Forelimb muscle (tissue), 1 donor: ENCODE measurements at regions not wholly inside any gene's neighbourhood (a gene's known extent, or its start where the extent isn't known, plus 50 kb on each side); places are given as distances from the start of the nearest gene placed in this dataset.

Source experiments
- DNase-seq: peaks from one replicate; pipeline ENCODE4 v3.0.0-alpha.2; 2013; ENCODE audit warnings: low read depth

DNA sequence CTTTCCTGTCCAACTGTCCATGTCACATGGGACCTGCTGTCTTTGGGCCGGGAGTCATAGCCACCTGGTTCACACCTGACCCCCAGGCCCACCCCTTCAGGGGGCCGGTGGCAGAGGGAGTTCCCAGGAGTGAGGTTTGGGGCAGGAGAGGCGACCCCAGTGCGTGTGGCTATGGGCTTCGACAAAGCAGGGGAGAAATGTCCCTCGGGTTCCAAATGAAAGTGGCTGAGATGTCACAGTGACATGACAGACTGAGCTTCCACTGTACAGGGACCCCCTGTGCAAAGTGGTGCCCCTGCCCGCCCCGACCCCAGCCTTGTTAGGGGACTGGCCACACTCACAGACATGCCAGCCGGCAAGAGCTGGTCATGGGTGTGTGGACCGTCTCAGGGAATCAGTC is 1297.0 kb downstream of the BRD1 start:
- no peak for DNase-seq

DNA sequence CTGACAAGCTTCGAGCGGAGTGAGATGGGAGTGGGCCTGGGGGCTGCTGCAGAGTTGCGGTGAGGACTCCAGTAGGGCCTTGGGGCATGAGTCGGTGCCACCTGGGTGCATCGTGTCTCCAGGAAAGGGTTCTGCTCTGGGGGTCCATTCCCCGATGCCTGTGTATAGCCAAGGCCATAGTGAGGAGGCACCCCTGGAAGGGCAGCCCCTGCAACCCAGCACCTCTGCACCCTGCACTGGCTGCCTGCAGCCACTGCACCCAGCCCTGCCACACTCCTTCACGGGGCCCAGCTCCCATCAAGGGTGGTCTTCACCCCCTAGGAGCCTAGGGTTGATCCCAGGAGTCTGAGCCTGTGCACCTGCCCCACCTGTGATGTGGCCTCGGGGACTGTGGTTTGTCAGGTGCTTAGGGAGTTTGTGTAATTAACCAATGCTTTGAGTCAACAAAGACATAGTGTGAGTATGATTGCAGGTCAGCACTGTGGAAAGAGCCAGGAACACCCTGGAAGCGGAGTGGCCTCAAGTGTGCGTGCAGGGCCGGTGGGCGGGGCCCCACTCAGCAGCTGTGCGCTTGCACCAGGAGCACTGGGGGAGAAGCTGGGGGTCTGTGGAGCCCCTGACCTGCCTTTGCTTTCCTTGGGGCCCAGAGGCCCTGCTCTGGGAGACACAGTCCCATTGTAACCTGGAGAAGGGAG is 1299.3 kb downstream of the BRD1 start:
- no peak for DNase-seq

DNA sequence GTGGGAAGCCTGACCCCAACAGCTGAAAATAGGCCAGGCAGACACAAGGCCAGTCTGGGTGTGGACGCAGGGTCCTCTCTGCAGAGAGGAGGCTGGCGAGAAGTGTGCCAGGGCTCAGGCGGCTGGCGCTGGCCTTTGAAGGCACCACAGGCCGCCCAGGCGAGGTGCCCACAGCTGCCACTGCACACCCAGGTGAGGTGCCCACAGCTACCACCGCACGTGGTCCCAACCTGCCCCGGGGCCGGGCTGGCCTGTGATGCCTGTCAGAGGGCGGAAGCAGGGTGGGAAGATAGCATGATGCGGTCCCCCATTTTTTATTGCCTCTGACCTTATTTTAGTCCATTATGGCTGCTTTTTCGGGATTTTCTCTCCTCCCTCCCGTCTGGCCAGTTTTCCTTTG is 1303.9 kb downstream of the BRD1 start:
- DNase-seq: no peak

DNA sequence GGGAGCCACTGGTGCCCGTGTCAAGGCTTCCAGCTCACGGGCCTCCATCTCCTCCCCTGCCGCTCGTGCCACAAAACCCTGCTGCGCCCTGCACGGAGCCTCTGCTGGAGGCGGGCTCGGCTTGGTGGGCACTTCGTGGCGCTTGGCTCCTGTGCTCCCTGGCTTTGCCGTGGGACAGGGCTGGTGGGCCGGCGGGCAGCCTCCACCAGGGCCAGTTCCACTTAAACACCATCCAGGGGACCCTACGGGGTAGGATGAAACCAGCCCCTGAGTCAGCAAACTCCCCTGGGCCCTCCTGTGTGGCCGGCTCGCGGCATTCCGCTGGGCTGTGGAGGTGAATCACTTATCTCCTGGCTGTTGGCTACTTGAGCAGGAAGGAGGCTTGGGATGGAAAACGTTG is 1304.6 kb downstream of the BRD1 start:
- DNase-seq: no peak

DNA sequence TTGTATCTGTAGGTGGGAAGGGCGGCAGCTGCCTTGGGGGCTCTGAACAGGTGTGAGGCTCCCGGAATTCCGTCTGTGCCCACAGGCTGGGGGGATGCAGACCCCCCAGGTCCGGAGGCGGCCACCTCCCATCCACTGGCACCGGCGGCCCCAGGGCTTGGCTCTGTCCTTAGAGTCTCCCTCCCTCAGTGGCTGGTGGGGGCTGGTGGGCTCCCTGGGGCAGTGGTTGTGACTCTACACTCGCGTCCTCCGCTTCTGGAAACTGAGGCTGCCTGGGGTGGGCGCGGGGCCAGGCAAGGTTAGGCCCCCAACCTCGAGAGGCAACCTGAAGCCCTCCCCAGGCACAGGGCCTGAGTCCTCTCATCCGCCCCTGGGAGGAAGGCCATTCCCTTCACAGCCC is 1305.4 kb downstream of the BRD1 start:
- DNase-seq: no peak

DNA sequence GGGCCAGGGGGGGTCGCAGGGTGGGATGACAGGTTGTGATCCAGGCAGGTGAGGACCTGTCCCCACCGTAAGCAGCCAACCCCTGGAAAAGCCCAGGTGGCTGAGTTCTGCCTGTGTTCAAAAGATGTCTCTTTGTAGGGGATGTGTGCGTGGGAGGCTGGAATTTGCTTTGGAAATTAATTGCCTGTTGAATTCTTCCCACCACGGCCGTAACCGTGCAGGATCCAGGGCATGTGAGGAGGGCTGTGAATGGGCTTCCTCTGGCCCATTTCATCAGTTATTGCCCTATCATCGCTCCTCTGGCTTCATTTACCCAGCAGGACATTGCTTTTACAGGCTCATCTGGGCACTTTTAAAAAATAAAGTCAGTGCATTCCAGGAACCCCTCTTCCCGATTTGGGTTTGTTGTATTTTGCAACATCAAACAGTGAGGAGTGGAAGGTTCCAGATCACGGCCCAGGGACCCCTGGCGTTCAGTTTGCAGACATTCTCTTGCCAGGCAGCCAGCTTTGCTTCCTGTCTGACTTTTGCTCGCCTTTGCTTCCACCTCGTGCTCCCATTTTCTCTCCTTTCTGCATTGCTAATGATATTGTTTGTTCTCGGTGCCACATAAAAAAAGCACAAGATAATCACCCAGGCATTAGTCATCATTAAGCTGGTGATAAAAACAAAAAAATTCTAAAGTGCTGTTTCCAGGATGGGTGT is 1306.6 kb downstream of the BRD1 start:
- DNase-seq: no peak

DNA sequence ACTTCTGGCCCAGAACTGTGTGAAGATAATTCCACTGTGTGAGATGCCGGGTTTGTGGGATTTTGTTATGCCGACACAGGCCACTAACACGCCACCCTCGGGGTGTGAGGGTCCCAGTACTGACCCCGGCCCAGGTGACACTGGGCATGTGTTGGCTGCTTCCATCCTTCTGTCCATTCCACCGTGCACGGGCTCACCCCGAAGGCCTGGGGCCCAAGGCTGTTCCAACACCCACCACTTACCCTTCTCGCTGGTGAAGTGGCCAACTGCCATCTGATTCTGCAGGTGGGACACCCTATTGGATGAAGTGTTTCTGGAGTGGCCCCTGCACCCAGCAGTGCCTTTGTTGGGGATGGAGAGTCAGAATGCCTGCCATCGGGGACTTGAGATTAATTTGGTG is 1307.5 kb downstream of the BRD1 start:
- no peak for DNase-seq

DNA sequence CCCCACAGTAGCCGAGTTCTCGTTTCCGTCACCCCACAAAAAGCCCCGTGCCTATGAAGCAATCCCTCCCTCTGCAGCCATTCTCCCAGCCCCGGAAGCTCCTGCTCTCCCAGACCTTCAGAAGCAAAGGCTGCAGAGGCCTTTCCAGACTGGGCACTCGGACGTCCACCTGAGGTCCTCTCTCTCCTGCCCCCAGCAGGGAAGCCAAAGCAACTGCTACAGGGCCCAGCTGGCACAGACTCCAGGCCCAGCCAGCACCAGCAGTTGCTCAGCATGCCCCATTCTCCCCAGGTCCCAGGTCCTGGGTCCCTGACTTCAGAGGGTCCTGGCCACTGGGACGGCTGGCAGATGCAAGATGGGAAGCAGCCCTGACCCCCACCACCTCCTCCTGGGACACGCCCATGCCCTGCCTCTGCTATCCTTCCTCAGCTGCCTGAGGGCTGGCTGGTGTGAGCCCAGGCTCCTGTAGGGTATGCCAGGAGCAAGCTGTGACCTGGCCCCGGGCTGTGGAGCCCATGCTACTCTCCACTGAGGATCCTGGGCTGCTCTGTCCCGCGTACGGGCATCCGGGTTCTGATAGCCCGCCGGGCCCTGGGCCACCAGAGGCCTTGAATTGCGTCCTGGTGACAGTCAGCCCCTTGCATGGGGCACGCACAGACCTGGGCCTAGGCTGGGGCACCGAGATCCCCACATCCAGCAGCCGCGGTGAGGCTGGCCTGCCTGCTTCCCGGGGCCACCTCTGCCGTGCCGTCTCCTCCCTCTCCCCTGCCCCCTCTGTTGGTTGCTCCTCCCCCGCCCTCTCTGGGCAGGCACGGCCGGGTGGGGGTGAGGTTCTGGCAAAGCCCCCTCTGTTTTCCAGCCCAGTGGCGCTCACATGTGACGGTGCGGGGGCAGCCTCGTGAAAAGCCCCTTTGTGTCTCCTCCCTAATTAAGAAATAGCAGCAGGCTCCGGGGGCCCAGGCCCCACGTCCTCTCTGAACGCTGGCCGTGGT is 1310.3 kb downstream of the BRD1 start:
- DNase-seq: no peak

DNA sequence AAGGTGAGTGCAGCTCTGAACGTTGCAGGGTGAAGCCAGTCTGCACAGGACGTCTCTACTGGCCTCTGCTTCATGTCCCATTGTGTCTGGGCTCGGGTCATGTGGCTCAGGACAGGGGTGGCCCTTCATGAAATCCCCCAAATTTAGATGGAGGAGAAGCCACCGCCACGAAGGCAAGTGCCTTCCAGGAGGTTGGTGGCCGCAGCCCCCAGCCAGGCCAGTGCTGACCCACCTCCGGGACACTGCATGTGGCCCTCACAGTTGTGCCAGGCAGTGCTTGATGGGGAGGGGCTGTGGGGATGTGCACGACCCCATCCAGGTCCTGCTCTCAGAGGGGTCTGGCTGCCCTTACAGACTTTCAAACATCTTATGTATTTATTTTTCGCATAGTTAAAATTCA is 1311.1 kb downstream of the BRD1 start:
- no peak for DNase-seq

DNA sequence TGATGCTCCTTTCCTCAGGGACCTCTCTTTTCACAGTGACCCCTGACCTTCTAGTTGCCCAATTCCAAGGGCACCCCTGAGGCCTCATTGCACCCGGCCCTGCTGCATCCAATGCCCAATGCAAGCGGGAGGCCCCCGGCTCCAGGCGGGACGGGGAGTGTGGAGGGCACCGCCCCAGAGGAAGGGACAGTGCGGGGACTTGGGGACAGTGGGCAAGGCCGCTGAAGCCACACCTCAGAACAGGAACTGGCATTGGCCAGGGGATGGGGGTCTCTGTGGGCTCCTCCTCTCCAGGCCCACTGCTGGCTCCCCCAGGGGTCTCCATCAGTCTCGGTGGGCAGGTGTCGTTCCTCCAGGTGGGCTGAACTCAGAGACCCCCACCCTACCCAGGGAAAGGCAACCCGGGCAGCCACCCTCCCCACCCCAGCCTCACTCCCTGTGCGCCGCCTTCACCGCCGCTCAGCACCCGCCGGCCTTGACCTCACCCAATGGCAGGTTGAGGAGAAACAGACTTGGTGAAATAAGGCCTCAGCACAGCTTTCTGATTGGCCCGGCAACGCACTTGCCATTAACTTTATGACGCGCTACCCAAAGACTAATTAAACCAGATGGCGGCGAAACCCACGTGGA is 1312.0 kb downstream of the BRD1 start:
- no peak for DNase-seq

DNA sequence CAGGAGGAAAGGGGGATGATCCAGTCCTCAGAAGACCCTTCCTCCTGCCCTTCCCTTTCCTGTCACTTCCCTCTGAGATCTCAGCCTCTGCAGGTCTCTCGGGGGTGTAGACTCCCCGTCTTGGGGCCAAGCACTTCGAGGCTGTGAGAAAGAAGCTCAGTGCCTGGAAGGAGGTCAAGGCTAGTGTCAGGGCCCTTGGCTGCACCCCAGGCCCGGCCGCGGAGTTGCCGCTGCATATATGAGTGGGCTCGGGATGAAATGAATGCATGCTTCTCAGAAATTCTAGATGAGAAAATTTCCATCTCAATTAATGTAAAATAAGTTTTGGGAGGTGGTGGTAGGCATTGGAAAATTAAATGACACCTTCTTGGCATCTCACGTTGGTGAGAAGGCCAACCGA is 1313.7 kb downstream of the BRD1 start:
- DNase-seq: no peak

DNA sequence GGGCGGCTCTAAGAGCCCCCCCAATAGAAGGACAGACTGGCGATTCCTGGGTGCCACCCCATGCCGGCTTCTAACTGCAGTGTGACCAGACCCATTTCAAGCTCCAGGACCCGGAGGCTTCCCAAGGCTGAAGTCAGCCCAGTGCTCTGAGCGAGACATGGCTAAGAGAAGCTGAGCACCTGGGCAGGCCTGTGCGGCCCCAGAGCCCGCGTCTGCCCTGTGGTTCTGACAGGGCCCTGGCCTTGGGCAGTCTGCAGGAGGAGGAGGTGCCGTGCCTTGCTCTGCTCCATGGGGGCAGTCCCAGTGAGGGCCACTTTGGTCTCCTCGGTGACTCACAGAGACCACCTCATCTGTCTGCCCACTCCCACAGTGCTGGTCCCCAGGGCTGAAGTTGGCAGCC is 1314.2 kb downstream of the BRD1 start:
- DNase-seq: no peak

DNA sequence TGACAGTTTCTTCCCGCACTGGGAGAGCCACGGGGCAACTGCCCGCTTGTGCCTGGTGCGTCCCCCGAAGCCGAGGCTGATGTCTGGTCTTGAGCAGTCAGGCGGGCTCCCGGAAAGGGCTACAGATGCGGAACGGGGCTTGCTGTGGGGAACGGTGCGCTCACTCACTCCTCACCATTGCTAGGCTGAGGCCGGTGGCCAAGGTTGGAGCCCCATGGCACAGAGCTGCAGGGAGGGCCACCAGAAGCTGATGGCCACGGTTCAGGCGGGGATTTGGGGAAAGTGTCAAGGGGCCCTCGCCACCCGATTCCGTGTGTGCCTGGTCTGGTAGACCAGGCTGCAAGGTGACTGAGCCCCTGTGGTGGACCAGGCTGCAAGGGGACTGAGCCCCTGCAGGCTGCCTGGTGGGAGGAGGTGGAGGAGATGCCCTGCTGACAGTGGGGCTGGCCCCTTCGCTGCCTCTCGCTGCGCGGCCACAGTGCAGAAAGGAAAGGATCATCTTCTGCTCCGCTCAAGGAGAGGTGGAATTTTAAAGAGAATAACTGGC is 1315.8 kb downstream of the BRD1 start:
- no peak for DNase-seq

DNA sequence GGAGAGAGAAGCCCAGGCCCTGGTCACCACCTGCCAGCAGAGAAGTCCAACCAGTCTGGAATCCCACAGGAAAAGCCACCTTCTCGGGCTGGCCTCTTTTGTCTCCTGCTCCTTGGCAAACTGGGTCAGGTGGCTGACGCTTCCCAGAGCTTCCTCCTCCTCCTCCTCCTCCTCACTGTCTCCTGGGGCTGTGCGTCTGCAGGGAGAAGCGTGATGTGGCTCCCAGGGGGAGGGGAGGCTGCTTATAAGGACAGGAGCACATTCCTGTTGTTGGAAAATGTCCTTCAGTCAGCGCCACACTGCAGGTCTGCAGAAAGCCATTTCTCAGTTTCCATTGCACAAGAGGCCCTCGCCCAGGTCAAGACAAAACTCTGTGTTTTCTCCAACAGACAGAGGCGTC is 1316.5 kb downstream of the BRD1 start:
- no peak for DNase-seq

DNA sequence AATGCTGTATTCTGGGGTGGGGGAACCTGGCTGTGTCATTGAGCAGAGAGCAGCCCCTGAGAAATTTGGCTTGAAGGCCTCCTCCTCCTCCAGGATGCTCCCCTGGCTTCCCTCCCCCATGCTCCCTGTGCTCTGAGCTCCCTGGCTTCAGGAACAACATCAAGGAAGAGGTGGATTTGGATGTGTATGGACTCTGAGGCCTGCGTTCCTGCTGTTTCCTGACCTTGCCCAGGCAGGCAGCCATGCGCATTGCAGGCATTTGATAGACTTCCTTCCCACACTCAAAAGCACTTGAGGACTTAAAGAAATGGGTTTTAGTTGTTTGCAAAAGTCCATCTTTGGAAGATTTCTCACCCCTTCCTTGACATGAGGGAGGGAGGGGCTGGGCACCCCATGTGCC is 1317.1 kb downstream of the BRD1 start:
- no peak for DNase-seq

DNA sequence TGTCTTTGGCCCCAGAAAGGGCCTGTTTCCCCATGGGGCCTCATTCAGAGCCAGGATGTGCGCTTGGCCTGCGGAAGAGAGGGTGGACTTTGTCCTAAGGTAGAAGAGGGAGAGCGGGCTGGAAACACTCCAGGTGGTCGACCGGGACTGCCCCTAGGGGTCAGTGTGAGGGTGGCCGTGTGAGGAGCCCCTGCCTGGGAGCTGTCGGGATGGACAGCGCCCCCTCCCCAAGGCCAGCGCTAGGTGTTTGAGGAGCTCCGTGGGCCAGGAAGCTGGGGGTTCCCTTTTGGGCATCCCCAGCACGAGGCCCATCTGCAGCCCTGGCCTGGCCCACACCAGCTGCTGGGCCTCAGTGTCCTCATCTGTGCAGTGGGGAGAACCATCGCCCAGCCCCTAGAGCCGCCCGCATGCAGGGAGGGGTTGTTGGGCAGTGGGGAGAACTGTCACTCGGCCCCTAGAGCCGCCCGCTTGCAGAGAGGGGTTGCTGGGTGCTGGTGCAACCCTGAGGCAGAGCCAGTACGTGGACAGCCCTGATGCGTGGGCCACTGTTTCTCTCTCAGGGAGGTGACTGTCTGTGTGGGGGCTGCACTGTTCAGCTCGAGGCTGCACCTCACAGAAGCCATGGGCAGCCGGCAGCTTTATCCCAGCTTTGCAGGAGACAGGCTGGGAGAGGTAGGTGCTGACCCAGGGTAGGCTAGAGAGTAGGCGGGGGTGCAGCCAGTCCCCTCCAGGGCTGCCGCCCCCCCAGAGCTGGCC is 1319.9 kb downstream of the BRD1 start:
- DNase-seq: no peak

DNA sequence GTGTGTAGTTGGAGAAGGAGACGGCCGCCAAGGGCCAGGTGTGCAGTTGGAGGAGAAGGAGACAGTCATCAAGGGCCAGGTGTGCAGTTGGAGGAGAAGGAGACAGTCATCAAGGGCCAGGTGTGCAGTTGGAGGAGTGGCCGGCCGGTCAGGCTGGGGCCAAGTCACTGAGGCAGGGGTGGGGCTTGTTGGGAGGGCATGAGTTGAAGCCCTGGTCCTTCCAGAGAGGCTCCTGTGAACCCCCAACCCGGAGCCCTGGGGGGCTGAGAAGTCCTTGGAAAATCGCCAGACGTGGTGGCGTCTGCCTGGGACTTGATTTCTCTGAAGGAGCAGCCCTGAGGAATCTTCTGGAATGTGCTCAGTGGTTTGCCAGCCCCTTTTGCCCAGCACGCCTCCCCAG is 1320.5 kb downstream of the BRD1 start:
- no peak for DNase-seq

DNA sequence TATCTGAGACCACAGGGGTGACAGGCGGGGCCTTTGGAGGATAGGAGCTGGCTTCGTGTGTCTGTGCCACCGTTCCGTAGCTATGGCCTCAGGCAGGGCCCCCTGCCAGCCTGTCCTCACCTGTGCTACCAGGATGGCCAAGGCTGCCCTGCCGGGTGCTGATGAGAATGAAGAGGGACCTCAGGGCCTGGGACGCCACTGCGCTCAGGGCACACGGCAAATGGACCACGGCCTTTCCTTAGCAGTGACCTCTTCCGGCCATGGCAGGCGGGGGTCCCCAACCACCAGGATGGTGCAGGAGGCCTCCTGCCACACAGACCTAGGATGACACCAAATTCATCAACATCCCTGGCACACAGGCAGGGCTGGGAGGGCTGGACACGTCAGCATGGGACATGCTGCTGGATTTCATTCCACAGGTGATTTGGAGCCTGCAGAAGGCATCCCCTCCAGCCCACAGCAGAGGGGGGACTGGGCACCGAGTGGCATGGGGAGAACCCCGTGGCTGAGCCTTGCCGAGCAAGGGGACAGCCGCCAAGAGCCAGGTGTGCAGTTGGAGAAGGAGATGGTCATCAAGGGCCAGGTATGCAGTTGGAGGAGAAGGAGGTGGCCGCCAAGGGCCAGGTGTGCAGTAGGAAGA is 1321.0 kb downstream of the BRD1 start:
- no peak for DNase-seq

DNA sequence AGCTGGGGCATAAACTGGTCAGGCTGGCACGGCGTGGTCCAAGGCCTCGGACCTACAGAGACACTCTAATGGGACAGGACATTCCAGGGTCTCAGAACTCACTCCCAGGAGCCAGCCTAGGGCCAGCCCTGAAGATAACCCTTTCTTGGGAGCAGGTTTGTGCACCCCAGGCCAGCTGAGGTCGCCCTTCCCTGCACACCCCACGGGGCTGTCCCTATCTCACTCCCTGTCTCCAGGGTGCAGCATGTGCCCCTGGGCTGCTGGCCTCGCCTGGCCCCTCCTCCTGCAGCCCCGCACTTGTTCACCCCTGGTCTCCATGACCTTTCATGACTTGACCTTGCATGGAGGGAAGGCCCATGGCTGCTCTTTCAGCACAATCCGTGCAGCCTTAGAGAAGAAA is 1321.8 kb downstream of the BRD1 start:
- DNase-seq: no peak

DNA sequence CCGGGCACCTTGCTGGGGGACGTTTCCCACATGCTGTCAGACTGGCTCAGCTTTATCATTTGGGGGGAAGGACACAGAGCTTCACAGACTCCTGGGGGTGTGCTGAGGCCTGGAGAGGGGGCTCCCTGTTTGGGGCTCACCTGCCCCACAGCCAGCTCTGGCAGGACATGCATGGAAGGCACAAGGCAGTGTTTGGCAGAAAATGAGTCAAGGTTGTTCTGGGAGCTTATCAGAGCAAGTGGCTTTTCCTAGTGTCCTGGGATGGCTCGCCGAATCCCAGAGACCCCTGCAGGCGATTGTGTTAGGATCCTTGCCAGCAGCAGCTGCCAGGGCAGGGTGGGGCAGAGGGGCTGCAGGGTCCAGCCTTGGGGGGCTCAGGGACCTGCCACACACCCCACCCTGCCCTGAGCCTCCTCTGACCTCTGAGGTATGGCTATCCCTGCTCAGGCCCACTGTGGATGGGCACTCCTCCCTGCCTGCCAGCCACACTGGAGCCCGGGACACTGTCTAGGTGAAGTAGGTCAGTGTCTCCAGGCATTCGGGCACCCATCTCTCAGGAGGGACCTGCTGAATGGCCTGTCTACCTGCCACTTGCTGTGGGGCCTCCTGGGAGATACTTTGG is 1323.0 kb downstream of the BRD1 start:
- no peak for DNase-seq
